Osteocyte (in vitro differentiated cells): ENCODE measurements at regions not wholly inside any gene's neighbourhood (a gene's known extent, or its start where the extent isn't known, plus 50 kb on each side); places are given as distances from the start of the nearest gene placed in this dataset.

ENCODE experiments used
- DNase-seq: peaks from one replicate; pipeline ENCODE4 v3.0.0; 2021; ENCODE audit warnings: mixed read lengths; ENCODE audit not compliant: unreplicated experiment; ENCODE audit errors: extremely low spot score
- H3K27ac Mint-ChIP-seq: one replicate; pipeline ENCODE4 v1.8.0; 2021; ENCODE audit warnings: mild to moderate bottlenecking, mixed read lengths; ENCODE audit not compliant: unreplicated experiment
- H3K27me3 Mint-ChIP-seq: one replicate; pipeline ENCODE4 v1.8.0; 2021; ENCODE audit warnings: mixed read lengths; ENCODE audit not compliant: unreplicated experiment
- H3K36me3 Mint-ChIP-seq: one replicate; pipeline ENCODE4 v1.8.0; 2021; ENCODE audit warnings: mixed read lengths; ENCODE audit not compliant: unreplicated experiment
- H3K4me1 Mint-ChIP-seq: one replicate; pipeline ENCODE4 v1.8.0; 2021; ENCODE audit warnings: mixed read lengths; ENCODE audit not compliant: unreplicated experiment
- H3K4me3 Mint-ChIP-seq: one replicate; pipeline ENCODE4 v1.8.0; 2021; ENCODE audit warnings: mild to moderate bottlenecking, moderate library complexity, mixed read lengths; ENCODE audit not compliant: unreplicated experiment
- H3K9me3 Mint-ChIP-seq: one replicate; pipeline ENCODE4 v1.8.0; 2021; ENCODE audit warnings: mixed read lengths; ENCODE audit not compliant: unreplicated experiment
- CTCF ChIP-seq: fragments of 200-600 bp; sonication (generic); IDR thresholded peaks from 2 replicates; pipeline ENCODE4 v1.5.0; 2021; ENCODE audit warnings: antibody characterized with exemption, mild to moderate bottlenecking, moderate library complexity

- H3K9me3 Mint-ChIP-seq: no peaks in the 10 kb centered on the region
- no peaks in the 10 kb centered on the region for H3K27me3 Mint-ChIP-seq
- no peak for TF ChIP-seq CTCF
- no peaks in the 10 kb centered on the region for H3K36me3 Mint-ChIP-seq
- H3K4me1 Mint-ChIP-seq: peaks cover 53% of the 10 kb centered on the region
- no peak overlapping the region for H3K27ac Mint-ChIP-seq
- no peak overlapping the region for H3K4me3 Mint-ChIP-seq
- no peak for DNase-seq
These were observed 53.4 kb upstream of the PTGFRN start for GRCh38 chr1:116856312-116856711.

DNA sequence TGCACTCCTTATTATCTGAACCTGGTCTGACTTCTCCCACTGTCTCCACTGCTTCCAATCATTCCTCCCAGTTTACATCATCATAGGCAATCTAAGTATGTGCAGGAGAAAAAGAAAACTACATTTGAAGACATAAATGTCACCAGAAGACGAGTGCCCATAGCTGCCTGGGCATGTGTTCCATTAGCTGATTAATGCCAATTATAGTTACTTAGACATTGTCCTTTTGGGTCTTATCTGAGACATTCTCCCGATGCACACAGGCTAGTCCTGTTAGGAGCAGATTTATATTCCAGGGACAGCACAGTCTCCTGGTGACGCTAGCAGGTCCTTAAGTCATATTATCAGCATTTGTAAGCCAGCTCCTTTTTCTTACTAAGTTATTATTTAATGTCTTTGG is 52.6 kb upstream of the PTGFRN start:
- Mint-ChIP-seq H3K4me1 (peaks cover 49% of the 10 kb centered on the region), H3K27ac (no peak overlapping the region), H3K36me3 (no peaks in the 10 kb centered on the region), H3K27me3 (no peaks in the 10 kb centered on the region), H3K4me3 (no peak overlapping the region), H3K9me3 (no peaks in the 10 kb centered on the region)
- TF ChIP-seq CTCF: no peak
- no peak for DNase-seq
